ENCODE measurements at regions not wholly inside any gene's neighbourhood (a gene's known extent, or its start where the extent isn't known, plus 50 kb on each side); places are given as distances from the start of the nearest gene placed in this dataset.

GRCh38 chr18:52289392-52289791 is 50.6 kb upstream of the DCC start:
- TF ChIP-seq ARNTL (CRISPR knock-in tag; IDR thresholded peaks at IDR 0.05; ENCODE audit: borderline replicate concordance, low read depth) (no peak), RARB (CRISPR knock-in tag; IDR thresholded peaks at IDR 0.05) (no peak), ZFP3 (CRISPR knock-in tag; IDR thresholded peaks at IDR 0.05) (no peak), POU6F1 (CRISPR knock-in tag; IDR thresholded peaks at IDR 0.05; ENCODE audit: borderline replicate concordance, low read depth) (no peak), ZFP30 (CRISPR knock-in tag; IDR thresholded peaks at IDR 0.05) (no peak)

Measured in SK-N-SH treated with all-trans-retinoic acid at 6 μM for 48 hours (cell line).